Activated naive CD8-positive, alpha-beta T cell treated with anti-CD3 and anti-CD28 coated beads, Interleukin-2, amount 50 U/mL, for 24 hours (primary cell): ENCODE measurements at regions not wholly inside any gene's neighbourhood (a gene's known extent, or its start where the extent isn't known, plus 50 kb on each side); places are given as distances from the start of the nearest gene placed in this dataset.

Experiments
- ATAC-seq: fragments of 150-1000 bp; cut with Tn5 transposase; one replicate; pipeline ENCODE4 v1.10.0; 2021
- DNase-seq: peaks from one replicate; pipeline ENCODE4 v3.0.0; 2021
- H3K27ac Mint-ChIP-seq: one replicate; pipeline ENCODE4 v1.8.0; 2021; ENCODE audit warnings: mild to moderate bottlenecking, mixed read lengths
- H3K27me3 Mint-ChIP-seq: one replicate; pipeline ENCODE4 v1.8.0; 2021; ENCODE audit warnings: mixed read lengths
- H3K36me3 Mint-ChIP-seq: one replicate; pipeline ENCODE4 v1.8.0; 2021; ENCODE audit warnings: low read depth, mixed read lengths
- H3K4me1 Mint-ChIP-seq: one replicate; pipeline ENCODE4 v1.8.0; 2021; ENCODE audit warnings: mixed read lengths
- H3K4me3 Mint-ChIP-seq: one replicate; pipeline ENCODE4 v1.8.0; 2021; ENCODE audit warnings: mild to moderate bottlenecking, moderate library complexity, mixed read lengths
- H3K9me3 Mint-ChIP-seq: one replicate; pipeline ENCODE4 v1.8.0; 2021; ENCODE audit warnings: mixed read lengths

DNA sequence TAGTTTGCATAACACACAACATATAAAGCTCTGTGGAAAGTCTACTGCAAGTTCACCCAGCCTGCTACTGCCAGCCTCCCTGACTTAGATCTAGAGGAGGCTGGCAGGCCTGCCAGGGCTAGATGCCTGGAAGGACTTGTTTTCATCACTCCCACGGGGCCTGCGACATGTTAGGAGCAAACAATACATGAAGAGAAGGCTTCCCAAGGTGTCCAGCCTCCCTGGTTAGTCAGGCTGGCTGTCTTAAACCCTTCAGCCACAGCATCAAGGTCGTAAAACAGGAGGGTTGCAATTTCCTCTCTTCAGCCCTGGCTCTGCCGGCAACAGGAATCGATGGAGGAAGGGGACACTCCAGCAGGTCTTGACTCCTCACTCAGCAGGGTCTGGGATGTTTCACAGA is 104.5 kb downstream of the NGF start:
- ATAC-seq (no peak), DNase-seq (no peak)
- Mint-ChIP-seq H3K9me3 (no peaks in the 10 kb centered on the region), H3K36me3 (no peaks in the 10 kb centered on the region), H3K4me3 (no peak overlapping the region), H3K27ac (no peak overlapping the region), H3K27me3 (peaks cover 2% of the 10 kb centered on the region), H3K4me1 (no peaks in the 10 kb centered on the region)

DNA sequence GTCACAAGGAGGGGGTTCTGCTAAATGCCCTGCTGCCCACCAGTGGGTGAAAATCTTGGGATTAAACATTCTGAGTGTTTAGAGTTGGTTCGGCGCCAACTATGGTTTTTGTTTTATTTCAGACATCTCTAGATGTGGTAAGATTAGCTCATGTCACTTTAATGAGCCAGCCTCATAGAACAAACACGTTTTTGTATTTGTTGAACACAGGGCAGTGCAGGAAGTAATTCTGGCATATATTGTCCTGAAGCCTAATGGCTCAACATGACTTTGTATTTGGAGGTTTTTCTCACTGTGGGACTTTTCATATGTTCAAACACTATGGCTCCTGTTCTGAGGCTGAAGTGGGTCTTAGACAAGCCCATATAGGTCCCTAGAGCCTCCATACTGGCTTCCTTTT is 107.8 kb downstream of the NGF start:
- H3K36me3 Mint-ChIP-seq = no peaks in the 10 kb centered on the region

DNA sequence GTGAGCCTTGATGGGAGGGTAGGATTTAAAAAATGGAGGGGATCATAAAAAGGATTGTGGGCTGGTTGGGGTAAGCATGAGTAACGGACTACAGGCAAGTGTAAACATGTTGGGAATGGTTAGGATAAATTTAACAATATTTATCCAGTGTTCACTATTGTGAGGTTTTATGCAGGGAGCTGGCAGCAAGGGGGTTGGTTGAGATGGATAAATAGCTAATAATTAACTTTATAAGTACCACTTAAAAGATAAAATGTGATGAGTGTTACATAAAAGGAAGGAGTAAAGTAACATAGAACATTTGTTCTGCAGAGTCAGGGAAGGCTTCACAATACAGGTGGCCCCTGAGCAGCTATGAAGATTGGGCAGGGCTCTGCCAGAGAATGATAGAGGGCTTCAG is 109.0 kb downstream of the NGF start:
- ATAC-seq (no peak), DNase-seq (no peak)
- Mint-ChIP-seq H3K4me3 (no peak overlapping the region), H3K4me1 (no peaks in the 10 kb centered on the region), H3K9me3 (no peaks in the 10 kb centered on the region), H3K27ac (no peak overlapping the region), H3K36me3 (no peaks in the 10 kb centered on the region), H3K27me3 (no peaks in the 10 kb centered on the region)

More for the DNA sequence above, 107.8 kb downstream of the NGF start:
- H3K27me3 Mint-ChIP-seq = no peaks in the 10 kb centered on the region
- no peak overlapping the region for H3K27ac Mint-ChIP-seq
- no peak for ATAC-seq
- no peak for DNase-seq
- H3K4me3 Mint-ChIP-seq = no peak overlapping the region
- H3K9me3 Mint-ChIP-seq = no peaks in the 10 kb centered on the region
- H3K4me1 Mint-ChIP-seq = no peaks in the 10 kb centered on the region

DNA sequence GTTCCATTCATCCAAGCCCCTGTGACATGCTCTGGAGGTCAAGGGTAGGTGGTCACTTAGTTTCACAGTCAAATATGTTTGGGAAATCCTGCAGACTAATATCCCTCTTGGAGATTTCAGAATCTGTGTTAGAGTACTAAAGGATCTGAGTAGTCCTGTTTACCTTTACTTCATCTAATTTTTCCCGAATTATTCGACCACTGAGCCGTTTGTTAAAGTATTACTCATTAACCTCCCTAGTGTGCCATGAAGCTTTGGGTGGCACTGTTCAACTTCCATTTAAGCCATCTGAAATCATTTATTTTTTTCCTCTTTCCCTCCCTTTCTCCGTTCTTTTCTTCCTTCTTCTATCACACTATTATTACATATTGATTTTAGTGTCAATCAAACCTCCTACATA is 109.9 kb downstream of the NGF start:
- Mint-ChIP-seq H3K9me3 (no peaks in the 10 kb centered on the region), H3K4me1 (no peaks in the 10 kb centered on the region), H3K27ac (no peak overlapping the region), H3K4me3 (no peak overlapping the region), H3K27me3 (no peaks in the 10 kb centered on the region), H3K36me3 (no peaks in the 10 kb centered on the region)
- no peak for DNase-seq
- no peak for ATAC-seq

DNA sequence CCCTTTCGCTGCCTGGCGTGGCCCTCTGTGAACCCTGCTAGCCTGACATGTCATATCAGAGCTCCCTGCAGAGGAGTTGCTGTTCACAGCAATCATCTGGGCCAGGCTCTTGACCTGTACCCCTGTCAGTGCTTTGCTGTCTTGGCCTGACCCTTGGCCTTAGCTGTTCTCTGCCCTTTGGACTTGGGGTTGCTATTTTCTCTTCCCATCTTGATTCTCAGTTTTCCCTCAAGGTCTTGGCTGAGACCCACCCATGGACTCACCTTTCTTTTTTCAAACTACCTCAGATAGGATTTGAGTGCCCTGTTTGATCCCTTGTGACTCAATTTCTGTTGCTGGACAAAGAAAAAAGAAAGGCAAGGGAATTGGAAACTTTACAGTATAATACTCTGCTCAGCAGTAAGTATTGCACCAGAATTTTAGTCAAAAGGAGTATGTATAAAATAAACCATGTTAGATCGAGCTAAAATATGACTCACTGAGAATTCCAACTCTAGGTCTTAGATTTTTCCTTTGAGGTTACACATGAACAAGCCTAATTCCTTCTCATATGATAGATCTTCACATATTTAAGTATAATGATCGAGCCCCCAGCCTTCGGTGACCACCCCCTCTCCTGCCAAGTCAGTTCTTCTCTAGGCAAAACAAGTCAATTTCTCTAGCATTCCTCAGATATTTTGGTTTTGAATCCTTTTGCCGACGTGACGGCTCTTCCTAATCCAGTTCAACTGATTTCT is 110.5 kb downstream of the NGF start:
- Mint-ChIP-seq H3K27ac (no peak overlapping the region), H3K36me3 (no peaks in the 10 kb centered on the region), H3K4me1 (no peaks in the 10 kb centered on the region), H3K4me3 (no peak overlapping the region), H3K27me3 (no peaks in the 10 kb centered on the region), H3K9me3 (no peaks in the 10 kb centered on the region)
- DNase-seq = no peak
- ATAC-seq = no peak

- Mint-ChIP-seq H3K27me3 (no peaks in the 10 kb centered on the region), H3K9me3 (no peaks in the 10 kb centered on the region)
- no peak for ATAC-seq
These were observed 111.9 kb downstream of the NGF start for GRCh38 chr1:115225993-115226685.

GRCh38 chr1:115224636-115225035 is 113.4 kb downstream of the NGF start:
- no peak for ATAC-seq

More at GRCh38 chr1:115225993-115226685, 111.9 kb downstream of the NGF start:
- no peak for DNase-seq
- Mint-ChIP-seq H3K27ac (no peak overlapping the region), H3K4me1 (no peaks in the 10 kb centered on the region), H3K4me3 (no peak overlapping the region), H3K36me3 (no peaks in the 10 kb centered on the region)

GRCh38 chr1:115222616-115223402 is 115.2 kb downstream of the NGF start:
- Mint-ChIP-seq H3K27ac (no peak overlapping the region), H3K9me3 (no peaks in the 10 kb centered on the region), H3K4me3 (no peak overlapping the region), H3K4me1 (no peaks in the 10 kb centered on the region), H3K27me3 (peaks cover 1% of the 10 kb centered on the region), H3K36me3 (no peaks in the 10 kb centered on the region)
- ATAC-seq = no peak
- DNase-seq = no peak

More at GRCh38 chr1:115224636-115225035, 113.4 kb downstream of the NGF start:
- Mint-ChIP-seq H3K27ac (no peak overlapping the region), H3K27me3 (no peaks in the 10 kb centered on the region), H3K9me3 (no peaks in the 10 kb centered on the region), H3K36me3 (no peaks in the 10 kb centered on the region), H3K4me3 (no peak overlapping the region), H3K4me1 (no peaks in the 10 kb centered on the region)
- DNase-seq = no peak

GRCh38 chr1:115220340-115221270 is 117.4 kb downstream of the NGF start:
- Mint-ChIP-seq H3K36me3 (no peaks in the 10 kb centered on the region), H3K27me3 (peaks cover 8% of the 10 kb centered on the region), H3K4me3 (no peak overlapping the region), H3K27ac (no peak overlapping the region), H3K9me3 (no peaks in the 10 kb centered on the region), H3K4me1 (no peaks in the 10 kb centered on the region)
- DNase-seq (no peak), ATAC-seq (no peak)

- H3K27ac Mint-ChIP-seq = no peak overlapping the region
These were observed 118.1 kb downstream of the NGF start for GRCh38 chr1:115219927-115220326.

DNA sequence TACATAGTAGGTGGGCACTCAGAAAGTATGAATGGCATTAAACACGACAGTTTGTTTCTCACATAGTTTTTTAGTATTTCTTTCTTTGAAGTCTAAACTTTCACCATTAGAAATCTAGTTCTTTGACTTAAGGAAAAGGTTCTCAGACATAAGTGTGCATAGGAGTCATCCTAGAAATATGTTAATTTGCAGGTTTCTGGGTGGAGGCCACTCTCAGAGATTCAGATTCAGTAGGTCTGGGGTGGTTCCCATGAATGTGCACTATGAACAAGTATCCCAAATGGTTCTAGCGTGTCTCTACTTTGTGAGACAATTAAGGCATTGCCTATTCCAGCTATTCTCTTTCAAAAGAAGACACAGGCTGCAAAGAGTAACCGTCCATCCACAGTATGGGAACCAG is 119.3 kb downstream of the NGF start:
- H3K9me3 Mint-ChIP-seq = no peaks in the 10 kb centered on the region
- no peak overlapping the region for H3K27ac Mint-ChIP-seq
- peaks cover 8% of the 10 kb centered on the region for H3K27me3 Mint-ChIP-seq
- no peak for ATAC-seq
- no peaks in the 10 kb centered on the region for H3K4me1 Mint-ChIP-seq
- H3K36me3 Mint-ChIP-seq = no peaks in the 10 kb centered on the region
- no peak for DNase-seq
- no peak overlapping the region for H3K4me3 Mint-ChIP-seq

More at GRCh38 chr1:115219927-115220326, 118.1 kb downstream of the NGF start:
- Mint-ChIP-seq H3K36me3 (no peaks in the 10 kb centered on the region), H3K27me3 (peaks cover 8% of the 10 kb centered on the region), H3K9me3 (no peaks in the 10 kb centered on the region), H3K4me3 (no peak overlapping the region), H3K4me1 (no peaks in the 10 kb centered on the region)
- ATAC-seq (no peak), DNase-seq (no peak)

DNA sequence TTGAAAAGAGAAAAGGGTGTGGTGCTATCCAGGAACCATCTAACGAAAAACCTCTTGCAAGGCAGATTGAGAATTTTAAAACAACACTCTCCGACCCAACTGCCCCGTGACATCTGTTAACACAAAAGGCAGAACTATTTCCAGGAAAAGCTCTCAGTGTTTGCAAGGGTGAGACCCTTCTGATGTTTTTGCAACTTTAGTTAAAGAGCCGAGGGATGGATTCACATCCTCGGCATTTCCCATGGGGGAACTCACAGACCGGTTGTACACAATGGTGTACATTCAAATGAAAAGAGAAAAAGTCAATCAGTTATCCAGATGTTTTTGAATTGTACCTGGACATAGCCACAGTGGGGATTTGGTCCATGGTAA is 120.0 kb downstream of the NGF start:
- Mint-ChIP-seq H3K27ac (no peak overlapping the region), H3K4me3 (no peak overlapping the region), H3K4me1 (no peaks in the 10 kb centered on the region), H3K27me3 (peaks cover 8% of the 10 kb centered on the region), H3K9me3 (no peaks in the 10 kb centered on the region), H3K36me3 (no peaks in the 10 kb centered on the region)
- ATAC-seq = no peak
- DNase-seq = no peak

DNA sequence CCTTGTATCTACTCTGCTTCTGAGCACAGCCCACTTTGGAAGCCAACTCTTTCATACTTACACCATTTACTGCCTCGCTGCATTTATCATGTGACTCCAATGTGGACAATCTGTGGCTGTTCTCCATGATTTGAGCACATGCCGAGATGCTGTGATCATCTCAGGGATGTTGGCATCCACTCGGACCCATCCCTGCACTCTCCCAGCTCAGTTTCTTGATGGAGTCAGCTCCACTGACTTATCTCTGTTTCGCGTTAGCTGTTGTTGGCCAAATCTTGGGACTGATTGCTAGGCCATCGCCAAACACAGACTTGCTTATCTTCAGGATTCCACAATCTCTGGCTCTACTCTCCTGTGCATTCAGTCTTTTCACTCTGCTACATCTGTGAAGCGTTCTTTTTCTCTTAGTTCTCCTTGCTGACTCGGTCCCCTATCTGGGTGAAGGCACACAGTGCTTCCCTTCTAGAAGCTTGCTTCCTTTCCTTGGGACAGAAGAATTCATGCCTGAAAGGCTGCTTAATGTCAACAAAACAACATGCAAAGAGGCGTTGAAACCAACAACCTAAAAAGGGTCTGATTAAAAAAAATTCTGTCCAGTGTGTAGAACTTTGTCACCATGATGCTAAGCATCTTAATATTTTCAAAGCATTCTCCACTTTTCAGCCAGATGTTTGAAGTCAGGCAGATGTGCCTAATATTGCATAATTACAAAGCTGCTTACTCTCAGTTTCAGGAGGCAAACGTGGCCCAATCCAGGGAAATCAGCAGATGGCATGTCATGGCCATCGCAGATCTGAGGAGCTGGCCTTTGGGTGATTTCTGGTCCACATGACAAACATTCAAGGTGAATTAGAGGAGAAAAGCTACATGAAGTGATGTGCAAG is 120.7 kb downstream of the NGF start:
- DNase-seq (no peak), ATAC-seq (no peak)
- H3K4me1 Mint-ChIP-seq = no peaks in the 10 kb centered on the region
- no peaks in the 10 kb centered on the region for H3K9me3 Mint-ChIP-seq
- H3K27ac Mint-ChIP-seq = no peak overlapping the region
- peaks cover 8% of the 10 kb centered on the region for H3K27me3 Mint-ChIP-seq
- H3K36me3 Mint-ChIP-seq = no peaks in the 10 kb centered on the region
- no peak overlapping the region for H3K4me3 Mint-ChIP-seq
